ENCODE measurements at regions not wholly inside any gene's neighbourhood (a gene's known extent, or its start where the extent isn't known, plus 50 kb on each side); places are given as distances from the start of the nearest gene placed in this dataset.
"Not testable (repeated sequence)": the region's sequence is repeated elsewhere in the genome, so short reads cannot be mapped to it uniquely, and the experiment has no call there.

GRCh38 chr6:12637960-12638641 is 78.5 kb upstream of the PHACTR1 start:
- peak; percentile 89 for TF ChIP-seq CTCF (IDR thresholded peaks at IDR 0.05)
- peaks cover 14% of the 10 kb centered on the region for H3K9me3 Mint-ChIP-seq (ENCODE audit: low read depth)
- no peak overlapping the region for H3K27ac Mint-ChIP-seq (ENCODE audit: unreplicated experiment)
- H3K27me3 Mint-ChIP-seq (ENCODE audit: low read depth) = peaks cover 3% of the 10 kb centered on the region
- DNase-seq (ENCODE audit: low spot score) = no peak
- H3K4me1 Mint-ChIP-seq (ENCODE audit: low read depth) = peaks cover 18% of the 10 kb centered on the region
- no peak overlapping the region for H3K4me3 Mint-ChIP-seq (ENCODE audit: unreplicated experiment)
- peaks cover 5% of the 10 kb centered on the region for H3K36me3 Mint-ChIP-seq (ENCODE audit: low read depth)

- no peak for TF ChIP-seq CTCF (IDR thresholded peaks at IDR 0.05)
- Mint-ChIP-seq H3K27ac (ENCODE audit: unreplicated experiment) (no peak overlapping the region), H3K4me1 (ENCODE audit: low read depth) (peaks cover 14% of the 10 kb centered on the region), H3K27me3 (ENCODE audit: low read depth) (peaks cover 2% of the 10 kb centered on the region), H3K36me3 (ENCODE audit: low read depth) (peaks cover 2% of the 10 kb centered on the region), H3K9me3 (ENCODE audit: low read depth) (peaks cover 8% of the 10 kb centered on the region), H3K4me3 (ENCODE audit: unreplicated experiment) (no peak overlapping the region)
- DNase-seq (ENCODE audit: low spot score) = no peak
Measured at GRCh38 chr6:12640438-12640837, 76.1 kb upstream of the PHACTR1 start.

GRCh38 chr6:12641785-12642184 is 74.8 kb upstream of the PHACTR1 start:
- not testable (repeated sequence) for H3K4me3 Mint-ChIP-seq (ENCODE audit: unreplicated experiment); H3K27me3 Mint-ChIP-seq (ENCODE audit: low read depth); H3K9me3 Mint-ChIP-seq (ENCODE audit: low read depth); H3K27ac Mint-ChIP-seq (ENCODE audit: unreplicated experiment); DNase-seq (ENCODE audit: low spot score); H3K4me1 Mint-ChIP-seq (ENCODE audit: low read depth); H3K36me3 Mint-ChIP-seq (ENCODE audit: low read depth)

GRCh38 chr6:12645941-12646340 is 70.6 kb upstream of the PHACTR1 start:
- H3K4me3 Mint-ChIP-seq (ENCODE audit: unreplicated experiment) = no peak overlapping the region
- no peak for DNase-seq (ENCODE audit: low spot score)
- H3K9me3 Mint-ChIP-seq (ENCODE audit: low read depth) = peaks cover 10% of the 10 kb centered on the region
- H3K36me3 Mint-ChIP-seq (ENCODE audit: low read depth) = no peaks in the 10 kb centered on the region
- peaks cover 2% of the 10 kb centered on the region for H3K27me3 Mint-ChIP-seq (ENCODE audit: low read depth)
- no peaks in the 10 kb centered on the region for H3K4me1 Mint-ChIP-seq (ENCODE audit: low read depth)
- H3K27ac Mint-ChIP-seq (ENCODE audit: unreplicated experiment) = no peak overlapping the region
- no peak for TF ChIP-seq CTCF (IDR thresholded peaks at IDR 0.05)

- peaks cover 10% of the 10 kb centered on the region for H3K9me3 Mint-ChIP-seq (ENCODE audit: low read depth)
- no peaks in the 10 kb centered on the region for H3K36me3 Mint-ChIP-seq (ENCODE audit: low read depth)
- H3K27me3 Mint-ChIP-seq (ENCODE audit: low read depth) = peaks cover 2% of the 10 kb centered on the region
- TF ChIP-seq CTCF (IDR thresholded peaks at IDR 0.05) = no peak
- no peaks in the 10 kb centered on the region for H3K4me1 Mint-ChIP-seq (ENCODE audit: low read depth)
- H3K4me3 Mint-ChIP-seq (ENCODE audit: unreplicated experiment) = no peak overlapping the region
- DNase-seq (ENCODE audit: low spot score) = no peak
- no peak overlapping the region for H3K27ac Mint-ChIP-seq (ENCODE audit: unreplicated experiment)
Measured at GRCh38 chr6:12648171-12648570, 68.4 kb upstream of the PHACTR1 start.

- Mint-ChIP-seq H3K4me1 (ENCODE audit: low read depth) (no peaks in the 10 kb centered on the region), H3K4me3 (ENCODE audit: unreplicated experiment) (no peak overlapping the region), H3K36me3 (ENCODE audit: low read depth) (no peaks in the 10 kb centered on the region), H3K27ac (ENCODE audit: unreplicated experiment) (no peak overlapping the region), H3K9me3 (ENCODE audit: low read depth) (peaks cover 7% of the 10 kb centered on the region), H3K27me3 (ENCODE audit: low read depth) (peaks cover 2% of the 10 kb centered on the region)
- TF ChIP-seq CTCF (IDR thresholded peaks at IDR 0.05) = no peak
- DNase-seq (ENCODE audit: low spot score) = no peak
Measured at GRCh38 chr6:12649325-12649724, 67.2 kb upstream of the PHACTR1 start.
